ENCODE measurements at regions not wholly inside any gene's neighbourhood (a gene's known extent, or its start where the extent isn't known, plus 50 kb on each side); places are given as distances from the start of the nearest gene placed in this dataset.

- TF ChIP-seq RBFOX2 (IDR thresholded peaks at IDR 0.05; ENCODE audit: low read depth, low read length) (no peak), MED1 (CRISPR knock-in tag; IDR thresholded peaks at IDR 0.05; ENCODE audit: borderline replicate concordance) (no peak), ZC3H8 (IDR thresholded peaks at IDR 0.05) (no peak)
These were observed 127.4 kb upstream of the ANKRD50 start (continued) for GRCh38 chr4:124839786-124840390.

GRCh38 chr4:124833831-124834505, 121.4 kb upstream of the ANKRD50 start:
- H2AFZ ChIP-seq (ENCODE audit: low read depth, low read length): no peak overlapping the region
- no peaks in the 10 kb centered on the region for H3K4me1 ChIP-seq (replicated peaks in 1 of 2; ENCODE audit: control insufficient read depth in 2 of 2, insufficient read depth in 2 of 2, low read length in 2 of 2)
- ChIA-PET POLR2A (no interaction called here), CTCF (ENCODE audit: low intra/inter-chr PET ratio) (no interaction called here)
- no peak overlapping the region for H3K27ac ChIP-seq (ENCODE audit: extremely low read depth, low read depth, low read length)
- no peaks in the 10 kb centered on the region for H3K79me2 ChIP-seq (ENCODE audit: control insufficient read depth, insufficient read depth, low read length)
- no peak for DNase-seq (ENCODE audit: extremely low read depth in 1 of 4, low spot score in 3 of 4)
- H3K36me3 ChIP-seq (ENCODE audit: control insufficient read depth, insufficient read depth, low read length): no peaks in the 10 kb centered on the region
- H3K27me3 ChIP-seq (ENCODE audit: control insufficient read depth in 2 of 2, insufficient read depth in 2 of 2, low read length in 2 of 2): no peaks in the 10 kb centered on the region
- no peak overlapping the region for H3K4me2 ChIP-seq (ENCODE audit: insufficient read depth, low read length)
- no peaks in the 10 kb centered on the region for H4K20me1 ChIP-seq (replicated peaks; ENCODE audit: control insufficient read depth, insufficient read depth, low read length)
- BruUV-seq (replicated peaks): no TSS peak
- TF ChIP-seq ZNF280A (IDR thresholded peaks at IDR 0.05; ENCODE audit: low read depth, partially characterized antibody) (no peak), SMARCA5 (IDR thresholded peaks at IDR 0.05) (no peak), ZKSCAN1 (IDR thresholded peaks at IDR 0.05; ENCODE audit: low read depth, low read length) (no peak), ATF7 (IDR thresholded peaks at IDR 0.05) (no peak), GATA2 (CRISPR knock-in tag; IDR thresholded peaks at IDR 0.05) (no peak), SIX5 (IDR thresholded peaks at IDR 0.05; ENCODE audit: borderline replicate concordance in 1 of 2, insufficient read depth in 1 of 2, low read depth in 1 of 2, low read length in 2 of 2) (no peak), DLX4 (CRISPR knock-in tag; IDR thresholded peaks at IDR 0.05) (no peak), ZNF507 (tag; conservative IDR thresholded peaks at IDR 0.05) (no peak), GTF2E2 (tag; IDR thresholded peaks at IDR 0.05) (no peak), ASH1L (IDR thresholded peaks at IDR 0.05; ENCODE audit: borderline replicate concordance, low read depth, partially characterized antibody) (no peak), POLR2AphosphoS2 (IDR thresholded peaks at IDR 0.05; ENCODE audit: low read length) (no peak), SRSF7 (optimal IDR thresholded peaks at IDR 0.05; ENCODE audit: low read depth, low read length) (no peak), ZNF696 (CRISPR knock-in tag; conservative IDR thresholded peaks at IDR 0.05) (no peak), HLTF (IDR thresholded peaks at IDR 0.05) (no peak), PYGO2 (tag; IDR thresholded peaks at IDR 0.05) (no peak), MIER1 (IDR thresholded peaks at IDR 0.05; ENCODE audit: low read depth) (no peak)
- TF ChIP-seq, protein P1, sequence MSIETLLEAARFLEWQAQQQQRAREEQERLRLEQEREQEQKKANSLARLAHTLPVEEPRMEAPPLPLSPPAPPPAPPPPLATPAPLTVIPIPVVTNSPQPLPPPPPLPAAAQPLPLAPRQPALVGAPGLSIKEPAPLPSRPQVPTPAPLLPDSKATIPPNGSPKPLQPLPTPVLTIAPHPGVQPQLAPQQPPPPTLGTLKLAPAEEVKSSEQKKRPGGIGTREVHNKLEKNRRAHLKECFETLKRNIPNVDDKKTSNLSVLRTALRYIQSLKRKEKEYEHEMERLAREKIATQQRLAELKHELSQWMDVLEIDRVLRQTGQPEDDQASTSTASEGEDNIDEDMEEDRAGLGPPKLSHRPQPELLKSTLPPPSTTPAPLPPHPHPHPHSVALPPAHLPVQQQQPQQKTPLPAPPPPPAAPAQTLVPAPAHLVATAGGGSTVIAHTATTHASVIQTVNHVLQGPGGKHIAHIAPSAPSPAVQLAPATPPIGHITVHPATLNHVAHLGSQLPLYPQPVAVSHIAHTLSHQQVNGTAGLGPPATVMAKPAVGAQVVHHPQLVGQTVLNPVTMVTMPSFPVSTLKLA (conservative IDR thresholded peaks at IDR 0.05): no peak
- in situ Hi-C loops (cut with MboI) (no loop called here), intact Hi-C loops (cut with micrococcal nuclease) (no loop called here)
- ATAC-seq: no peak
- FAIRE-seq: no peak
- 0% methylated on average over 4 of the region's 5 CpGs for WGBS (ENCODE audit: insufficient coverage, low coverage, missing lambda C conversion rate)
- no peaks in the 10 kb centered on the region for H3K9me3 ChIP-seq (replicated peaks; ENCODE audit: control insufficient read depth, insufficient read depth, low read depth, low read length)
- H3K9ac ChIP-seq (ENCODE audit: insufficient read depth in 1 of 2, low read depth in 2 of 2, low read length in 2 of 2): no peak overlapping the region
- H3K4me3 ChIP-seq: no peak overlapping the region
- no peaks in the 10 kb centered on the region for H3K9me1 ChIP-seq (ENCODE audit: control insufficient read depth, insufficient read depth, low read length)
